ENCODE measurements at regions not wholly inside any gene's neighbourhood (a gene's known extent, or its start where the extent isn't known, plus 50 kb on each side); places are given as distances from the start of the nearest gene placed in this dataset.

DNA sequence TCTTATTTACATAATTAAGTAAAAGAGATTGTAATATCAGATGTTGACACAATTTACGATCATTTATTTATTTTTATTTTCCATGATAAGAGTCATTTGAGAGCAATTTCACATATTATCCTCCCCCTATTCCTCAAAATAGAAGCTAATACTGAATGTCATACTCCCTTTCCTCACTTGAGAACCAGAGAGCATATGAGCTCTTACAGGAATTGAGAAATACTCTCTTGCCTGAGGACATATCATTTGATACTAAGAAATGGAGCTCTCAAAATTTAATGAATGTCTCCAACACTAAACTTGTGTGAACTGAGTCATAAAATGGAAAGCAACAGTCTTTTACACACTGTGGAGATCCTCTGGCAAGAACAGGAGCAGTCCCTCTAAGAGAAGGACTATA, 68.5 kb upstream of the CHST9 start:
- no peak for TF ChIP-seq EZH2 (IDR thresholded peaks at IDR 0.05; ENCODE audit: low read length, missing control alignments)
- TF ChIP-seq, protein P1, sequence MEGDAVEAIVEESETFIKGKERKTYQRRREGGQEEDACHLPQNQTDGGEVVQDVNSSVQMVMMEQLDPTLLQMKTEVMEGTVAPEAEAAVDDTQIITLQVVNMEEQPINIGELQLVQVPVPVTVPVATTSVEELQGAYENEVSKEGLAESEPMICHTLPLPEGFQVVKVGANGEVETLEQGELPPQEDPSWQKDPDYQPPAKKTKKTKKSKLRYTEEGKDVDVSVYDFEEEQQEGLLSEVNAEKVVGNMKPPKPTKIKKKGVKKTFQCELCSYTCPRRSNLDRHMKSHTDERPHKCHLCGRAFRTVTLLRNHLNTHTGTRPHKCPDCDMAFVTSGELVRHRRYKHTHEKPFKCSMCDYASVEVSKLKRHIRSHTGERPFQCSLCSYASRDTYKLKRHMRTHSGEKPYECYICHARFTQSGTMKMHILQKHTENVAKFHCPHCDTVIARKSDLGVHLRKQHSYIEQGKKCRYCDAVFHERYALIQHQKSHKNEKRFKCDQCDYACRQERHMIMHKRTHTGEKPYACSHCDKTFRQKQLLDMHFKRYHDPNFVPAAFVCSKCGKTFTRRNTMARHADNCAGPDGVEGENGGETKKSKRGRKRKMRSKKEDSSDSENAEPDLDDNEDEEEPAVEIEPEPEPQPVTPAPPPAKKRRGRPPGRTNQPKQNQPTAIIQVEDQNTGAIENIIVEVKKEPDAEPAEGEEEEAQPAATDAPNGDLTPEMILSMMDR (conservative IDR thresholded peaks at IDR 0.05 in 1 of 2, IDR thresholded peaks at IDR 0.05 in 1 of 2; ENCODE audit: low read depth in 1 of 2, low read length in 2 of 2), result no peak

Data from fibroblast of lung (primary cell).